HPDE6-E6E7 (cell line): ENCODE measurements at regions not wholly inside any gene's neighbourhood (a gene's known extent, or its start where the extent isn't known, plus 50 kb on each side); places are given as distances from the start of the nearest gene placed in this dataset.

Experiments used
- DNase-seq: peaks from one replicate; pipeline ENCODE4 v3.0.0; 2011; ENCODE audit warnings: missing footprints; ENCODE audit errors: extremely low spot score

DNA sequence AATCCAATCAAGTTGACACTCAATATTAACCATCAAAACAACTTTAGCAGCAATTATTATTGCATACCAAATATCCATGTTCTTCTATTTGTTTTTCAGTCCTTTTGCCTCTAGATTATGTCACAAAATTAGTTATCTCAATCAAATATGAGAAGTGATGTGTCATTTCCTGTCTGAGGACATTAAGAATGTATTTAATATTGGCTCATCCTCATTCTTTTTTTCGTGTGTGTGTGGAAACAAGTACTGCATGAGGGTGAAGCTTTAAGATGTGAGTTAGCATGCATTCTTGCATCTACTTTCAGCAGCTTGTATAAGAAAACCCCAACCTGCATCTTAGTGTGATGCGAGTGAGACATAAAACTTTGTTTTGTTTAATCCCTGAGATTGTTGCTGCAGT is 301.4 kb downstream of the GRIA2 start:
- DNase-seq = peak; percentile 3

GRCh38 chr4:157514711-157515110 is 294.2 kb downstream of the GRIA2 start:
- peak; percentile 2 for DNase-seq

DNA sequence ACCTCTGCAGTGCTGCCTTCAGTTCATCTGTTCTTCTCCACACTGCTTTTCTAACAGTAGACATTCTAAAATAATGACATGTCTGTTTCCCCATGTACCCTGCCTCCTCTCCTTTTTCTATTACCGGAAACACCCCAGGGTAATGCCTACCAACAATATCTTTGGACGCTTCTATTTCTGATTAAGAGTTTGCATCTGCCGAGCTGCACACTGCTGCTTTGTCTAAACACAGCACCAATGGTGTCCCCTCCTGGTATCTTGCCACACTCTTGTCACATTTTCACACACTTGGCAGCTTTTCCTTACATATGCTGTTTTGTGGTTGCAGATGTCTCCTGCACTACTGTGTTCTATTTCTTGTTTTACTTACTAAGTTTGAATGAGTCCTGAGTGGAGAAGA is 288.8 kb downstream of the GRIA2 start:
- no peak for DNase-seq

DNA sequence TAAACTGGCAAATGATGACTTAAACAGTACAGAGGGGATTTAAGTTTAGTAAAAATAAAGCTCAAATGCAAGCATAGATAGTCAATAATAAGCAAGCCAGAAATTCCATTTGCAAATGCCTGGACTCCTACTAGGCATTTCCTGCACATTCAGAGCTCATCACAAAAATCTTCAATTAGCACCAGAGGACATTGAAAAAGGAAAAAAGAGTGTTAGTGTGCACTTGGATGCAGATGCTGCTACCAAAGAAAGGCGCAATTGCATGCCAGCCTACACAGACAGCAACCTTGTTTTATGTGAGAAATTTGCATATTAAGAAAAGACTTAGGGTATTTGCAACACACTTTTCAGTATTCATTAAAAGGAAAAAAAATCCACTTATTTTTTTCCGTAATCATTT is 282.1 kb downstream of the GRIA2 start:
- no peak for DNase-seq

DNA sequence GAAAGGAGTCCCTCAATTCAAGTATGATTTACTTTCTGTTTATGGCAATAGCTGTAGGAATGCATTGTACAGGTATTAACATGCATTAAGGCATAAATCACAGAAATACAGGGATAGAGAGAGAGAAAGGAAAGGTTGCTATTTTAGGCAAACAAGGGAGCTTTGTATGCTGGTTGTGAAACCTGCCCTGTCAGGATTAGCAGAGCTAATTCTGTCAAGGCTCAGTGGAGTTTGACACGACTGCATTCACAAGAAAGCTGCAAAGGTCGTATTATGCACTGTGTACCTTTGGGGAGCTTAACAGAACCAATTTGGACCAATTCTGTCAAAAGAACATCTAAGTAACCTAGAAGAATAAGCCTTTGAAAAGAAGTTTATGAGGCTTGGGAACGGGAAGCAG is 239.3 kb downstream of the GRIA2 start:
- DNase-seq = peak; percentile 22

- DNase-seq = no peak
These were observed 226.7 kb downstream of the GRIA2 start for GRCh38 chr4:157447195-157447594.

GRCh38 chr4:157444014-157444413 is 223.5 kb downstream of the GRIA2 start:
- no peak for DNase-seq

- no peak for DNase-seq
These were observed 223.0 kb downstream of the GRIA2 start for GRCh38 chr4:157443537-157443936.

DNA sequence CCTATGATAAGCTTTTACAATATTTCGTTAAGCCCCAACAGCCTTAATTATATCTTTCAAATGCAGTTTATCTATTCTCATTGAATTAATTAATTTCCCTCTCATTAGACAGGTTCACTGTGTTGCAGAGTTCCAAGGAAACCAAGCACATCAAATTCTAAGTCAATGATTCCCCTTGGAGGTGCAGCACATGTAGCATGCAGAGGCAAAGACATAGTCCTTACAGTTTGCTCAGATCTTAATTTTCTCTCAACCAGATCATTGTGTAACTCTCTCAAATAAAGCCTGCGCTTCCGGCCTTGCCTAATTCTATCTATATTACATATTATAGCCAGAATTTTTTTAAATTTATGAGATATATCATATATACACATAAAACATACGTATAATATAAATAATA is 205.4 kb downstream of the GRIA2 start:
- no peak for DNase-seq

GRCh38 chr4:157423526-157424020 is 203.0 kb downstream of the GRIA2 start:
- DNase-seq = no peak

DNA sequence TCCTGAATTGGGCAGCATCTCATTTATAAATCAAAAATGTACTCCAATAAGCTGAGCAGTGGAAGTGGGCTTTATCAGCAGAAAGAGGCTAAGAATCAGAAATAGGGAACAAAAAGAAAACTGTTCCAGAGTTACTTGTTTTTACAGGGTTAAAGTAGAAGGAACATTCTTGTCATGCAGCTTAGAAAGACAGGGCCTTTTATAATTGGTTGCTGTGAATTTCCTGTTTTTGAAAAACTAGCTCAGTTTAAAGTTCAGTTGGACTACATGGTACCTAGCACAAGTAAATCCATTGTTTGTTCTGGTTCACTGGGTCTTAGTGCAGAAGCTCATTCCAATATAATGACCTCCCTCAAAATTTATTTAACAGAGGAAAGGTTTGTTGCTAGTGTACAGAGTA is 200.8 kb downstream of the GRIA2 start:
- DNase-seq = no peak
